Vagina (tissue), 2 donors: ENCODE measurements at regions not wholly inside any gene's neighbourhood (a gene's known extent, or its start where the extent isn't known, plus 50 kb on each side); places are given as distances from the start of the nearest gene placed in this dataset.

Experiments
- CTCF ChIP-seq, 3 experiments: fragments of 450-650 bp in 2 of 3; fragments of 200-600 bp in 1 of 3; sonication (generic) in 1 of 3; IDR thresholded peaks; one replicate each; pipeline ENCODE4 v1.5.1; 2017 to 2019; ENCODE audit warnings: antibody characterized with exemption in 3 of 3, mild to moderate bottlenecking in 2 of 3, moderate library complexity in 2 of 3
- POLR2A ChIP-seq, 2 donors: fragments of 450-650 bp; IDR thresholded peaks; one replicate each; pipeline ENCODE4 v1.6.1; 2017; ENCODE audit warnings: antibody characterized with exemption in 2 of 2, mild to moderate bottlenecking in 2 of 2, moderate library complexity in 2 of 2
- POLR2AphosphoS5 ChIP-seq, 2 donors: sonication (generic); formaldehyde crosslinking; IDR thresholded peaks; one replicate each; pipeline ENCODE4 v1.9.0; 2017; ENCODE audit warnings: antibody characterized with exemption in 2 of 2, mild to moderate bottlenecking in 2 of 2, low read depth in 1 of 2; ENCODE audit not compliant: insufficient read depth in 1 of 2

- TF ChIP-seq POLR2A (IDR thresholded peaks at IDR 0.05) (no peak), CTCF (IDR thresholded peaks at IDR 0.05) (no peak), POLR2AphosphoS5 (IDR thresholded peaks at IDR 0.05; ENCODE audit: insufficient read depth in 1 of 2, low read depth in 1 of 2) (no peak)
These were observed 317.9 kb downstream of the MAP2K6 start for GRCh38 chr17:69732272-69732918.
